ENCODE measurements at regions not wholly inside any gene's neighbourhood (a gene's known extent, or its start where the extent isn't known, plus 50 kb on each side); places are given as distances from the start of the nearest gene placed in this dataset.
"Not testable (repeated sequence)": the region's sequence is repeated elsewhere in the genome, so short reads cannot be mapped to it uniquely, and the experiment has no call there.

GRCh38 chr9:80665479-80665878 lies 1023.9 kb downstream of the TLE1 start:
- no peaks in the 10 kb centered on the region for H3K27me3 Mint-ChIP-seq
- peaks cover 34% of the 10 kb centered on the region for H3K36me3 Mint-ChIP-seq
- no peak overlapping the region for H3K4me3 Mint-ChIP-seq
- no peak for ATAC-seq
- H3K9me3 Mint-ChIP-seq, result peaks cover 13% of the 10 kb centered on the region
- H3K4me1 Mint-ChIP-seq, result peaks cover 19% of the 10 kb centered on the region
- no peak overlapping the region for H3K27ac Mint-ChIP-seq

- peaks cover 13% of the 10 kb centered on the region for H3K9me3 Mint-ChIP-seq
- H3K4me3 Mint-ChIP-seq, result no peak overlapping the region
- no peak for ATAC-seq
- no peaks in the 10 kb centered on the region for H3K27me3 Mint-ChIP-seq
- H3K4me1 Mint-ChIP-seq, result peaks cover 19% of the 10 kb centered on the region
- peaks cover 30% of the 10 kb centered on the region for H3K36me3 Mint-ChIP-seq
- no peak overlapping the region for H3K27ac Mint-ChIP-seq
These were observed 1024.8 kb downstream of the TLE1 start for GRCh38 chr9:80664327-80665210.

DNA sequence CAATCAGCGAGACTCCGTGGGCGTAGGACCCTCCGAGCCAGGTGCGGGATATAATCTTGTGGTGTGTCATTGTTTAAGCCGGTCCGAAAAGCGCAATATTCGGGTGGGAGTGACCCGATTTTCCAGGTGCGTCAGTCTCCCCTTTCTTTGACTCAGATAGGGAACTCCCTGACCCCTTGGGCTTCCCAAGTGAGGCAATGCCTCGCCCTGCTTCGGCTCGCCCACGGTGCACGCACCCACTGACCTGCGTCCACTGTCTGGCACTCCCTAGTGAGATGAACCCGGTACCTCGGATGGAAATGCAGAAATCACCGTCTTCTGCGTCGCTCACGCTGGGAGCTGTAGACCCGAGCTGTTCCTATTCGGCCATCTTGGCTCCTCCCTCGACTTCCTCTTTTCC lies 1029.6 kb downstream of the TLE1 start:
- Mint-ChIP-seq H3K4me1 (peaks cover 19% of the 10 kb centered on the region), H3K36me3 (peaks cover 15% of the 10 kb centered on the region)
- H3K4me3 Mint-ChIP-seq, H3K9me3 Mint-ChIP-seq, ATAC-seq, H3K27ac Mint-ChIP-seq, H3K27me3 Mint-ChIP-seq: not testable (repeated sequence)

- Mint-ChIP-seq H3K4me3 (no peak overlapping the region), H3K36me3 (peaks cover 12% of the 10 kb centered on the region), H3K27ac (no peak overlapping the region), H3K27me3 (no peaks in the 10 kb centered on the region), H3K4me1 (no peaks in the 10 kb centered on the region), H3K9me3 (no peaks in the 10 kb centered on the region)
- ATAC-seq, result no peak
These were observed 1038.3 kb downstream of the TLE1 start for GRCh38 chr9:80651044-80651443.

GRCh38 chr9:80649496-80649895 lies 1039.9 kb downstream of the TLE1 start:
- ATAC-seq, result no peak
- Mint-ChIP-seq H3K27me3 (no peaks in the 10 kb centered on the region), H3K9me3 (peaks cover under 1% of the 10 kb centered on the region), H3K4me3 (no peak overlapping the region), H3K4me1 (no peaks in the 10 kb centered on the region), H3K27ac (no peak overlapping the region), H3K36me3 (peaks cover 14% of the 10 kb centered on the region)

DNA sequence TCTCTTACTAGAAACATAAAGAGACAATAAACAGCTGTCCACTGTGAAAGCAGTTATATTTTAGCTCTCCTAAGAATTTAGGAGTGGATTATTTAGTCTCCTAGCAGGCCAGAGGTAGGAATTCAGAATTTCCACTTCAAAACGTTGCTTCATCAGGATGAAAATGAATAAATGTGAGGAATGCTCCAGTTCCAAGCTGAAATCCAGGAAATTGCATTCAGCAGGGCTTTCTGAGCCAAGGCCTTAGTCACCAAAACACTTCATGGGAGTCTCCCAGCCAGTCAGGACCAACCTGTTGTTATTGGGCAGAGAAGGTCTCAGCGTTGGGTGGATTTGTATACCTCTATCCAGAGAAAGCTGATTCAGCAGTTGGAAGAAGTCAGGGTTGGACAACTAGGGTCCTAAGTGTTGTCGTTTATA lies 1040.3 kb downstream of the TLE1 start:
- no peak overlapping the region for H3K4me3 Mint-ChIP-seq
- no peak overlapping the region for H3K27ac Mint-ChIP-seq
- no peaks in the 10 kb centered on the region for H3K27me3 Mint-ChIP-seq
- H3K36me3 Mint-ChIP-seq, result peaks cover 17% of the 10 kb centered on the region
- H3K4me1 Mint-ChIP-seq, result no peaks in the 10 kb centered on the region
- ATAC-seq, result no peak
- peaks cover 2% of the 10 kb centered on the region for H3K9me3 Mint-ChIP-seq

- Mint-ChIP-seq H3K27me3 (no peaks in the 10 kb centered on the region), H3K9me3 (peaks cover 2% of the 10 kb centered on the region), H3K36me3 (peaks cover 17% of the 10 kb centered on the region), H3K4me1 (no peaks in the 10 kb centered on the region), H3K27ac (no peak overlapping the region), H3K4me3 (no peak overlapping the region)
- ATAC-seq, result no peak
These were observed 1041.0 kb downstream of the TLE1 start for GRCh38 chr9:80648336-80648735.

DNA sequence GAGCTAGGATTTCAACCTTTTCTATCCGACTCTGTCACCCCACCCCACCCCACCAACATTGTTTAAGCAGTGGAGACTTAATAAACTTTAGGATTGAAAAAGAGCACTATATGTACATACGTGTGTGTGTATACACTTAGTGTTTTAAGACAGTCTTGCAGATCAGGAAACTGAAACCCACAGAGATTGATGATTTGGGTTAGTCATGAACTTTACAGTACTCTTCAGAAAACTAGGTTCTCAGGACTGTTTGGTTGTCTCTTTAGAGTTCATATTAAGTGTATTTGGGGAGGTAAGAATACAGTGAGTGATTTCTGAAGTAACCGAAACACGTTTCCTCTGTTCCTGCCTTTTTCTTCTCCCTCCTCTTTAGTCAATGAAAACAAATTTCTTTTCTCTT lies 1043.1 kb downstream of the TLE1 start:
- Mint-ChIP-seq H3K9me3 (peaks cover 2% of the 10 kb centered on the region), H3K4me1 (no peaks in the 10 kb centered on the region), H3K27me3 (no peaks in the 10 kb centered on the region), H3K4me3 (no peak overlapping the region), H3K36me3 (peaks cover 28% of the 10 kb centered on the region), H3K27ac (no peak overlapping the region)
- ATAC-seq, result no peak

DNA sequence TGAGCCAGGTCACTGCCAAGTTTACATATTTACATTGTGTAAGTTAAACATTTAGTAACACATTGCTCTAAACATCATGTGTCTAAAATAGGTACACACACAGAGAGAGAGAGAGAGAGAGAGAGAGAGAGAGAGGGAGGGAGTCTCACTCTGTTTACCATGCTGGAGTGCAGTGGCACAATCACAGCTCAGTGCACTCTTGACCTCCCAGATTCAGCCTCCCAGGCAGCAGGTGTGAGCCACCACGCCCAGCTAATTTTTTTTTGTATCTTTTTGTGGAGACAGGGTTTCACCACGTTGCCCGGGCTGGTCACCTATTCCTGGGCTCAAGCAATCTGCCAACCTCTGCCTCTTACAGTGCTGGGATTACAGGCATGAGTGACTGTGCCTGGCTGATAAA lies 1045.3 kb downstream of the TLE1 start:
- H3K36me3 Mint-ChIP-seq, result peaks cover 31% of the 10 kb centered on the region
- H3K4me1 Mint-ChIP-seq, result no peaks in the 10 kb centered on the region
- no peak for ATAC-seq
- peaks cover 2% of the 10 kb centered on the region for H3K9me3 Mint-ChIP-seq
- H3K4me3 Mint-ChIP-seq, result no peak overlapping the region
- no peak overlapping the region for H3K27ac Mint-ChIP-seq
- H3K27me3 Mint-ChIP-seq, result no peaks in the 10 kb centered on the region

GRCh38 chr9:80635065-80635464 lies 1054.3 kb downstream of the TLE1 start:
- Mint-ChIP-seq H3K36me3 (peaks cover 45% of the 10 kb centered on the region), H3K4me1 (no peaks in the 10 kb centered on the region), H3K4me3 (no peak overlapping the region), H3K9me3 (peaks cover 12% of the 10 kb centered on the region), H3K27me3 (no peaks in the 10 kb centered on the region), H3K27ac (no peak overlapping the region)
- ATAC-seq, result no peak

DNA sequence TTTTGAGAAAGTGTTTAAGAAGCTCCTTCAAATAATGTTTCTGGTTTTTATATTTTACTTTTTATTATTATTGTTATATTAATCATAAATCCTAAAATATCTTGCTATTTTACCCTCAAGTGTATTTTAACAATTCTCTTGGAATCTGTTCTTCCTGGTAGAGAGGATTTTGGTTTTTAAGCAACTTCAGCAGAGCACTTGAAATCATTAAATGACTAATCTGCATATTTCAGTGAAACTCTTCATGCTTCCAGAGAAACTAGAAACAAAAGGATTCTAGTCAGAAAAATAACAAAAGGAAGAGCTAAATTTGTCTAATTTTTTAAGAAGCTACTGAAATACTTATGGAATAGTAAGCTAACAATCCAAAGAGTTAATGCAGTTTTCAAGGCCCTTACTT lies 1057.3 kb downstream of the TLE1 start:
- peaks cover 41% of the 10 kb centered on the region for H3K36me3 Mint-ChIP-seq
- H3K4me3 Mint-ChIP-seq, result no peak overlapping the region
- H3K27ac Mint-ChIP-seq, result no peak overlapping the region
- no peak for ATAC-seq
- peaks cover 12% of the 10 kb centered on the region for H3K9me3 Mint-ChIP-seq
- H3K27me3 Mint-ChIP-seq, result no peaks in the 10 kb centered on the region
- no peaks in the 10 kb centered on the region for H3K4me1 Mint-ChIP-seq

- Mint-ChIP-seq H3K27ac (no peak overlapping the region), H3K9me3 (peaks cover 8% of the 10 kb centered on the region), H3K4me1 (no peaks in the 10 kb centered on the region), H3K27me3 (no peaks in the 10 kb centered on the region), H3K4me3 (no peak overlapping the region), H3K36me3 (peaks cover 32% of the 10 kb centered on the region)
- ATAC-seq, result no peak
These were observed 1050.7 kb downstream of the TLE4 start for GRCh38 chr9:80622508-80622907.

- no peak overlapping the region for H3K4me3 Mint-ChIP-seq
- ATAC-seq, result no peak
These were observed 1047.6 kb downstream of the TLE4 start for GRCh38 chr9:80619356-80619755.

DNA sequence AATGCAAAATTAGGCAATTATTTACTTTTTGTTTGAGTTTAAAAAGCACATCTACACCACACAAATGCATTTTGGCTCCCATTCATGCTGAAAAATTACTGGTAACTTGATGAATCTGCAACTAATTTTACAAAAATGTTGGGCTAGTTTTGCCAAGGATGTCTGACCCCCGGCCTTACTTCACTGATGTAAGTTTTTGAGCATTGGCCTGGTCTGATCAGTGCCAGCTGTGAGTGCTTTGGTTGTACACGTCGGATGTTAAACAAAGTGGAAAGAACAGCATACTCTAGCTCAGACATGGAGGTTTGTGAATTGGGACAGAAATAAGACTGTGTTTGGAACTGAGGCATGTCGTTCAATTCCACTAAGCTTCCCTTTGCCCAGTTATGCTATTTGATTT lies 1044.2 kb downstream of the TLE4 start:
- no peak overlapping the region for H3K4me3 Mint-ChIP-seq
- H3K27ac Mint-ChIP-seq, result no peak overlapping the region
- ATAC-seq, result no peak
- H3K9me3 Mint-ChIP-seq, result peaks cover 8% of the 10 kb centered on the region
- no peaks in the 10 kb centered on the region for H3K27me3 Mint-ChIP-seq
- H3K36me3 Mint-ChIP-seq, result peaks cover 28% of the 10 kb centered on the region
- no peaks in the 10 kb centered on the region for H3K4me1 Mint-ChIP-seq

More at GRCh38 chr9:80619356-80619755, 1047.6 kb downstream of the TLE4 start:
- Mint-ChIP-seq H3K27me3 (no peaks in the 10 kb centered on the region), H3K36me3 (peaks cover 35% of the 10 kb centered on the region), H3K27ac (no peak overlapping the region), H3K9me3 (peaks cover 8% of the 10 kb centered on the region), H3K4me1 (no peaks in the 10 kb centered on the region)

DNA sequence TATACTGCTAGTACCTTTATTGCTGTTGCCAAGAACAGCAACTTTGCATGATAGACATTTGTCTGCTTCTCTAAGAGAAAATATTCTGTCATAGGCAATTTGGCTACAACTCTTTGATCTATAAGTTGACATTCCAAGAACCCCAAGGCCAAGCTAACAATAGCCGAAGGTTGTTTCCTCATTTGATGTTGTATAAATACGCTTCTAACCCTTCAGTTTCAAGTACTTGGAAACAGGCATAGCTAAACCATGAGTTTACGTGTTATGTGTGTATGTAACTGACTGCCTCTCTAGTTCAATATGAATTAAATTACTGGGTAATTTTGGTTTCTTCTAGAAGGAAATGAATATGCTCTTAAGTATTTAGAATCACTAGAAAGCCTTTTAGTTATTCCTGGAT lies 1034.0 kb downstream of the TLE4 start:
- ATAC-seq, result no peak
- no peaks in the 10 kb centered on the region for H3K36me3 Mint-ChIP-seq

GRCh38 chr9:80605129-80605528 lies 1033.4 kb downstream of the TLE4 start:
- no peaks in the 10 kb centered on the region for H3K9me3 Mint-ChIP-seq
- no peaks in the 10 kb centered on the region for H3K27me3 Mint-ChIP-seq
- no peaks in the 10 kb centered on the region for H3K4me1 Mint-ChIP-seq
- no peak overlapping the region for H3K4me3 Mint-ChIP-seq
- no peak for ATAC-seq
- no peaks in the 10 kb centered on the region for H3K36me3 Mint-ChIP-seq
- H3K27ac Mint-ChIP-seq, result no peak overlapping the region

More for the DNA sequence above, 1034.0 kb downstream of the TLE4 start:
- Mint-ChIP-seq H3K9me3 (peaks cover 2% of the 10 kb centered on the region), H3K27me3 (no peaks in the 10 kb centered on the region), H3K27ac (no peak overlapping the region), H3K4me1 (no peaks in the 10 kb centered on the region), H3K4me3 (no peak overlapping the region)
